K562 (cell line): ENCODE measurements at regions not wholly inside any gene's neighbourhood (a gene's known extent, or its start where the extent isn't known, plus 50 kb on each side); places are given as distances from the start of the nearest gene placed in this dataset.

Source experiments
- ATAC-seq: fragments of 200-7000 bp; cut with Tn5 transposase; 3 replicates; pipeline ENCODE4 v1.9.1; 2020; ENCODE audit warnings: moderate library complexity
- BruUV-seq: library from RNA; stranded (reverse); fragments of 400-500 nt; replicated peaks from 2 replicates; lab custom pipeline; 2021; lab: Mats Ljungman, UMichigan
- CTCF ChIA-PET: fragments of 300-600 bp; formaldehyde crosslinking; extraction: SDS; loops from one replicate; lab custom pipeline; 2021; ENCODE audit warnings: low intra/inter-chr PET ratio; lab: Yijun Ruan, JAX
- POLR2A ChIA-PET: fragments of 300-600, 350-650 bp; sonication (Branson Sonifier 250); formaldehyde crosslinking; extraction: SDS; loops from one replicate; lab custom pipeline; 2021; ENCODE audit warnings: antibody characterized with exemption, inconsistent platforms; lab: Yijun Ruan, JAX
- DNase-seq, 4 experiments: peaks; one replicate each; pipeline versions ENCODE4 v3.0.0 to v3.0.0-alpha.2; 2011 to 2018; ENCODE audit warnings: low spot score in 3 of 4, mixed read lengths in 3 of 4; ENCODE audit errors: extremely low read depth in 1 of 4
- FAIRE-seq: peaks from 2 replicates; lab custom pipeline; 2011; peaks lifted over from hg19 to GRCh38; lab: Jason Lieb, UNC
- H2AFZ ChIP-seq: 2 replicates; pipeline ENCODE4 v1.6.0; 2011; ENCODE audit warnings: low read depth, low read length, control low read depth, inconsistent platforms
- H3K27ac ChIP-seq: fragments of 200-600 bp; 3 replicates; pipeline ENCODE4 v1.8.0; 2011; ENCODE audit warnings: low read depth, mild to moderate bottlenecking, control low read depth, inconsistent platforms, low read length, moderate library complexity, mixed read lengths; ENCODE audit errors: extremely low read depth
- H3K27me3 ChIP-seq, 2 experiments: fragments of 300-600 bp in 1 of 2; 2 replicates in 1 of 2; 3 replicates in 1 of 2; pipeline versions ENCODE4 v1.6.0 to v1.8.0; 2011; ENCODE audit warnings: inconsistent platforms in 2 of 2, low read length in 2 of 2, mild to moderate bottlenecking in 1 of 2, mixed read lengths in 1 of 2, moderate library complexity in 1 of 2; ENCODE audit not compliant: control insufficient read depth in 2 of 2, insufficient read depth in 2 of 2
- H3K36me3 ChIP-seq: fragments of 300-600 bp; 3 replicates; pipeline ENCODE4 v1.8.0; 2011; ENCODE audit warnings: mild to moderate bottlenecking, low read length, inconsistent platforms; ENCODE audit not compliant: control insufficient read depth, insufficient read depth
- H3K4me1 ChIP-seq, 2 experiments: fragments of 200-600 bp in 1 of 2; replicated peaks in 1 of 2; 2 replicates in 1 of 2; 3 replicates in 1 of 2; pipeline versions ENCODE4 v1.5.1 to v1.8.0; 2011; ENCODE audit warnings: inconsistent platforms in 2 of 2, low read length in 2 of 2, mild to moderate bottlenecking in 1 of 2, mixed read lengths in 1 of 2, moderate library complexity in 1 of 2; ENCODE audit not compliant: control insufficient read depth in 2 of 2, insufficient read depth in 2 of 2
- H3K4me2 ChIP-seq: 2 replicates; pipeline ENCODE4 v1.6.1; 2011; ENCODE audit warnings: low read length, control low read depth, inconsistent platforms, mixed read lengths; ENCODE audit not compliant: insufficient read depth
- H3K4me3 ChIP-seq: fragments of 200-600 bp; sonication (generic), shearing (Covaris generic); 2 replicates; pipeline ENCODE4 v1.5.1; 2016; ENCODE audit warnings: control low read depth, inconsistent platforms
- H3K79me2 ChIP-seq: fragments of 200-600 bp; 3 replicates; pipeline ENCODE4 v1.8.0; 2011; ENCODE audit warnings: low read length, inconsistent platforms; ENCODE audit not compliant: control insufficient read depth, insufficient read depth
- H3K9ac ChIP-seq, 2 experiments: 2 replicates each; pipeline versions ENCODE4 v1.6.0 to v1.6.1; 2011; ENCODE audit warnings: low read depth in 2 of 2, low read length in 2 of 2, control low read depth in 1 of 2, inconsistent platforms in 1 of 2, mild to moderate bottlenecking in 1 of 2, mixed read lengths in 1 of 2; ENCODE audit not compliant: insufficient read depth in 1 of 2
- H3K9me1 ChIP-seq: one replicate; pipeline ENCODE4 v1.6.0; 2011; ENCODE audit warnings: inconsistent platforms, mild to moderate bottlenecking, low read length, moderate library complexity; ENCODE audit not compliant: control insufficient read depth, insufficient read depth
- H3K9me3 ChIP-seq: replicated peaks from 2 replicates; pipeline ENCODE4 v1.5.1; 2011; ENCODE audit warnings: low read depth, low read length, inconsistent platforms; ENCODE audit not compliant: control insufficient read depth, insufficient read depth
- H4K20me1 ChIP-seq: replicated peaks from 2 replicates; pipeline ENCODE4 v1.6.1; 2011; ENCODE audit warnings: low read length, inconsistent platforms, mixed read lengths; ENCODE audit not compliant: control insufficient read depth, insufficient read depth
- BRD4 ChIP-seq: fragments of 200-600 bp; sonication (generic); IDR thresholded peaks from 2 replicates; pipeline ENCODE4 v1.6.1; 2017; ENCODE audit warnings: inconsistent platforms
- BRD9 ChIP-seq: fragments of 450-650 bp; IDR thresholded peaks from 2 replicates; pipeline ENCODE4 v1.6.1; 2018; ENCODE audit warnings: low read depth; ENCODE audit not compliant: partially characterized antibody
- HBP1 ChIP-seq: fragments of 450-650 bp; formaldehyde crosslinking; IDR thresholded peaks from 2 replicates; pipeline ENCODE4 v1.4.0; 2022; ENCODE audit warnings: missing genetic modification characterization
- NR2C1 ChIP-seq, 2 experiments: fragments of 450-650 bp; IDR thresholded peaks; 2 replicates each; pipeline ENCODE4 v1.6.1; 2017; ENCODE audit warnings: mild to moderate bottlenecking in 2 of 2, antibody characterized with exemption in 1 of 2, inconsistent platforms in 1 of 2, missing compliant biosample characterization in 1 of 2, missing genetic modification characterization in 1 of 2
- SIX5 ChIP-seq, 2 experiments: IDR thresholded peaks; 2 replicates each; pipeline ENCODE4 v1.6.1; 2011; ENCODE audit warnings: low read length in 2 of 2, borderline replicate concordance in 1 of 2, low read depth in 1 of 2, mild to moderate bottlenecking in 1 of 2, moderate library complexity in 1 of 2; ENCODE audit not compliant: insufficient read depth in 1 of 2
- WGBS: fragments of 100-300 bp; shearing (Covaris generic); methylation state at CpG from one replicate; pipeline ENCODE4 v1.1.6; 2016; ENCODE audit warnings: low coverage, mixed read lengths; ENCODE audit not compliant: insufficient coverage; ENCODE audit errors: missing lambda C conversion rate; 5-methylcytosine and 5-hydroxymethylcytosine counted together
- in situ Hi-C: fragments of 300-500 bp; cut with MboI; formaldehyde crosslinking; loops from 4 replicates; pipeline ENCODE4 v1.15.0; 2018; ENCODE audit warnings: inconsistent platforms, mixed read lengths
- intact Hi-C: fragments of 100-400 bp; cut with micrococcal nuclease; formaldehyde crosslinking; loops from 2 replicates; pipeline ENCODE4 v1.14.2; 2022

DNA sequence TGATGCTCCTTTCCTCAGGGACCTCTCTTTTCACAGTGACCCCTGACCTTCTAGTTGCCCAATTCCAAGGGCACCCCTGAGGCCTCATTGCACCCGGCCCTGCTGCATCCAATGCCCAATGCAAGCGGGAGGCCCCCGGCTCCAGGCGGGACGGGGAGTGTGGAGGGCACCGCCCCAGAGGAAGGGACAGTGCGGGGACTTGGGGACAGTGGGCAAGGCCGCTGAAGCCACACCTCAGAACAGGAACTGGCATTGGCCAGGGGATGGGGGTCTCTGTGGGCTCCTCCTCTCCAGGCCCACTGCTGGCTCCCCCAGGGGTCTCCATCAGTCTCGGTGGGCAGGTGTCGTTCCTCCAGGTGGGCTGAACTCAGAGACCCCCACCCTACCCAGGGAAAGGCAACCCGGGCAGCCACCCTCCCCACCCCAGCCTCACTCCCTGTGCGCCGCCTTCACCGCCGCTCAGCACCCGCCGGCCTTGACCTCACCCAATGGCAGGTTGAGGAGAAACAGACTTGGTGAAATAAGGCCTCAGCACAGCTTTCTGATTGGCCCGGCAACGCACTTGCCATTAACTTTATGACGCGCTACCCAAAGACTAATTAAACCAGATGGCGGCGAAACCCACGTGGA, 1312.0 kb downstream of the BRD1 start:
- WGBS, result 6% methylated on average over 15 of the region's 24 CpGs
- TF ChIP-seq SIX5 (IDR thresholded peaks at IDR 0.05; ENCODE audit: borderline replicate concordance in 1 of 2, insufficient read depth in 1 of 2, low read depth in 1 of 2, low read length in 2 of 2) (no peak), BRD4 (no peak), BRD9 (no peak), NR2C1 (IDR thresholded peaks at IDR 0.05) (no peak), NR2C1 (tag; IDR thresholded peaks at IDR 0.05) (no peak), HBP1 (CRISPR knock-in tag) (no peak)
- intact Hi-C loops, result no loop called here

More for the DNA sequence above, 1312.0 kb downstream of the BRD1 start:
- BruUV-seq, result no TSS peak
- ChIA-PET POLR2A (no interaction called here), CTCF (no interaction called here)
- no peak for DNase-seq
- Histone ChIP-seq H4K20me1 (no peaks in the 10 kb centered on the region), H3K9me3 (no peaks in the 10 kb centered on the region), H3K79me2 (no peaks in the 10 kb centered on the region), H3K9ac (no peak overlapping the region), H3K36me3 (no peaks in the 10 kb centered on the region), H2AFZ (no peak overlapping the region), H3K4me1 (no peaks in the 10 kb centered on the region), H3K27me3 (peaks cover 0 to 19% of the 10 kb centered on the region in 2 experiments; a peak in 3 of 5 replicates), H3K27ac (no peak overlapping the region), H3K9me1 (no peaks in the 10 kb centered on the region), H3K4me3 (no peak overlapping the region), H3K4me2 (no peak overlapping the region)
- in situ Hi-C loops, result no loop called here
- FAIRE-seq, result no peak
- ATAC-seq, result no peak
